Tibial artery (tissue), 4 donors: ENCODE measurements at regions not wholly inside any gene's neighbourhood (a gene's known extent, or its start where the extent isn't known, plus 50 kb on each side); places are given as distances from the start of the nearest gene placed in this dataset.

Experiments
- DNase-seq, 2 donors: peaks; one replicate each; pipeline ENCODE4 v3.0.0-alpha.2; 2019
- H3K27ac ChIP-seq, 2 donors: fragments of 200-600 bp; sonication (generic) in 1 of 2; 1 replicate in 1 of 2; 2 replicates in 1 of 2; pipeline ENCODE4 v1.5.1; 2018 to 2019; ENCODE audit warnings: mild to moderate bottlenecking in 1 of 2
- H3K27me3 ChIP-seq, 2 donors: fragments of 200-600 bp; sonication (generic) in 1 of 2; one replicate each; pipeline versions ENCODE4 v1.5.1 to v1.6.0; 2016 to 2019
- H3K36me3 ChIP-seq, 3 donors: fragments of 200-600 bp; sonication (generic) in 2 of 3; one replicate each; pipeline ENCODE4 v1.5.1; 2016 to 2019; ENCODE audit warnings: mild to moderate bottlenecking in 2 of 3
- H3K4me1 ChIP-seq, 4 donors: fragments of 200-600 bp; sonication (generic) in 2 of 4; 1 replicate in 3 of 4; 2 replicates in 1 of 4; pipeline ENCODE4 v1.5.1; 2016 to 2019
- H3K4me3 ChIP-seq, 2 donors: fragments of 200-600 bp; sonication (generic) in 1 of 2; 1 replicate in 1 of 2; 2 replicates in 1 of 2; pipeline ENCODE4 v1.5.1; 2018 to 2019; ENCODE audit warnings: mild to moderate bottlenecking in 2 of 2
- H3K9me3 ChIP-seq, 3 donors: fragments of 200-600 bp; sonication (generic) in 1 of 3; one replicate each; pipeline ENCODE4 v1.5.1; 2016 to 2019
- CTCF ChIP-seq, 2 experiments: fragments of 200-600 bp in 1 of 2; fragments of 450-650 bp in 1 of 2; IDR thresholded peaks; one replicate each; pipeline ENCODE4 v1.5.1; 2017 to 2019; ENCODE audit warnings: antibody characterized with exemption in 2 of 2, mild to moderate bottlenecking in 1 of 2, moderate library complexity in 1 of 2
- intact Hi-C: fragments of 100-400 bp; cut with DNase I; formaldehyde crosslinking; loops from one replicate; pipeline ENCODE4 v1.15.0; 2023; ENCODE audit warnings: low total_unique reads

GRCh38 chr2:187915810-187916209 lies 361.6 kb upstream of the TFPI start:
- no peaks in the 10 kb centered on the region for H3K4me1 ChIP-seq
- no peak overlapping the region for H3K27ac ChIP-seq
- no peak overlapping the region for H3K4me3 ChIP-seq
- no peak for TF ChIP-seq CTCF (IDR thresholded peaks at IDR 0.05)
- H3K36me3 ChIP-seq = no peaks in the 10 kb centered on the region
- no peaks in the 10 kb centered on the region for H3K27me3 ChIP-seq
- no peaks in the 10 kb centered on the region for H3K9me3 ChIP-seq
- no peak for DNase-seq
- intact Hi-C loops = no loop called here

- no peaks in the 10 kb centered on the region for H3K27me3 ChIP-seq
- no peak overlapping the region for H3K27ac ChIP-seq
- intact Hi-C loops = no loop called here
- DNase-seq = no peak
- no peaks in the 10 kb centered on the region for H3K36me3 ChIP-seq
- no peak for TF ChIP-seq CTCF (IDR thresholded peaks at IDR 0.05)
- no peaks in the 10 kb centered on the region for H3K4me1 ChIP-seq
- H3K9me3 ChIP-seq = no peaks in the 10 kb centered on the region
- no peak overlapping the region for H3K4me3 ChIP-seq
Measured at GRCh38 chr2:187916799-187917198, 362.6 kb upstream of the TFPI start.

GRCh38 chr2:187917535-187917934 lies 363.3 kb upstream of the TFPI start:
- H3K27me3 ChIP-seq = no peaks in the 10 kb centered on the region

GRCh38 chr2:187918996-187919821 lies 365.0 kb upstream of the TFPI start:
- Histone ChIP-seq H3K36me3 (no peaks in the 10 kb centered on the region), H3K4me3 (no peak overlapping the region), H3K27me3 (no peaks in the 10 kb centered on the region), H3K4me1 (no peaks in the 10 kb centered on the region), H3K9me3 (no peaks in the 10 kb centered on the region), H3K27ac (no peak overlapping the region)
- intact Hi-C loops = no loop called here
- no peak for DNase-seq
- TF ChIP-seq CTCF (IDR thresholded peaks at IDR 0.05) = no peak

More at GRCh38 chr2:187917535-187917934, 363.3 kb upstream of the TFPI start:
- Histone ChIP-seq H3K9me3 (no peaks in the 10 kb centered on the region), H3K4me3 (no peak overlapping the region), H3K27ac (no peak overlapping the region), H3K36me3 (no peaks in the 10 kb centered on the region), H3K4me1 (no peaks in the 10 kb centered on the region)
- intact Hi-C loops = no loop called here
- DNase-seq = no peak
- no peak for TF ChIP-seq CTCF (IDR thresholded peaks at IDR 0.05)

- Histone ChIP-seq H3K4me1 (no peaks in the 10 kb centered on the region), H3K4me3 (no peak overlapping the region), H3K27ac (no peak overlapping the region), H3K27me3 (no peaks in the 10 kb centered on the region), H3K36me3 (no peaks in the 10 kb centered on the region), H3K9me3 (no peaks in the 10 kb centered on the region)
- intact Hi-C loops = no loop called here
- no peak for DNase-seq
- TF ChIP-seq CTCF (IDR thresholded peaks at IDR 0.05) = no peak
Measured at GRCh38 chr2:187920511-187920910, 366.3 kb upstream of the TFPI start.
